ENCODE measurements at regions not wholly inside any gene's neighbourhood (a gene's known extent, or its start where the extent isn't known, plus 50 kb on each side); places are given as distances from the start of the nearest gene placed in this dataset.
A peak's percentile ranks its signal among the peaks of the same experiment; 100 is the strongest.
"Not testable (repeated sequence)": the region's sequence is repeated elsewhere in the genome, so short reads cannot be mapped to it uniquely, and the experiment has no call there.

- DNase-seq: no peak
Measured at GRCh38 chr3:105278688-105279087, 88.0 kb upstream of the ALCAM start.

GRCh38 chr3:105281989-105282388 lies 84.7 kb upstream of the ALCAM start:
- no peak for DNase-seq

- peak; percentile 5 for DNase-seq
Measured at GRCh38 chr3:105284876-105285275, 81.8 kb upstream of the ALCAM start.

- no peak for DNase-seq
Measured at GRCh38 chr3:105285653-105286241, 81.0 kb upstream of the ALCAM start.

GRCh38 chr3:105293441-105293840 lies 73.3 kb upstream of the ALCAM start:
- DNase-seq: no peak

GRCh38 chr3:105296182-105296822 lies 70.4 kb upstream of the ALCAM start:
- not testable (repeated sequence) for DNase-seq

- peak; percentile 66 for DNase-seq
Measured at GRCh38 chr3:105304487-105304886, 62.2 kb upstream of the ALCAM start.

- no peak for DNase-seq
Measured at GRCh38 chr3:105315144-105315543, 51.6 kb upstream of the ALCAM start.

GRCh38 chr3:105315815-105316214 lies 50.9 kb upstream of the ALCAM start:
- DNase-seq: no peak

GRCh38 chr3:105316331-105316730 lies 50.4 kb upstream of the ALCAM start:
- no peak for DNase-seq
